Peyer's patch (tissue), 4 donors: ENCODE measurements at regions not wholly inside any gene's neighbourhood (a gene's known extent, or its start where the extent isn't known, plus 50 kb on each side); places are given as distances from the start of the nearest gene placed in this dataset.

Source experiments
- CTCF ChIP-seq, 6 experiments: fragments of 450-650 bp in 4 of 6; fragments of 200-600 bp in 2 of 6; sonication (generic) in 1 of 6; IDR thresholded peaks; one replicate each; pipeline ENCODE4 v1.5.1; 2017 to 2019; ENCODE audit warnings: antibody characterized with exemption in 6 of 6, mild to moderate bottlenecking in 3 of 6, moderate library complexity in 1 of 6
- POLR2A ChIP-seq, 2 donors: fragments of 450-650 bp; IDR thresholded peaks; one replicate each; pipeline ENCODE4 v1.5.1; 2017; ENCODE audit warnings: antibody characterized with exemption in 2 of 2, mild to moderate bottlenecking in 2 of 2, moderate library complexity in 2 of 2

DNA sequence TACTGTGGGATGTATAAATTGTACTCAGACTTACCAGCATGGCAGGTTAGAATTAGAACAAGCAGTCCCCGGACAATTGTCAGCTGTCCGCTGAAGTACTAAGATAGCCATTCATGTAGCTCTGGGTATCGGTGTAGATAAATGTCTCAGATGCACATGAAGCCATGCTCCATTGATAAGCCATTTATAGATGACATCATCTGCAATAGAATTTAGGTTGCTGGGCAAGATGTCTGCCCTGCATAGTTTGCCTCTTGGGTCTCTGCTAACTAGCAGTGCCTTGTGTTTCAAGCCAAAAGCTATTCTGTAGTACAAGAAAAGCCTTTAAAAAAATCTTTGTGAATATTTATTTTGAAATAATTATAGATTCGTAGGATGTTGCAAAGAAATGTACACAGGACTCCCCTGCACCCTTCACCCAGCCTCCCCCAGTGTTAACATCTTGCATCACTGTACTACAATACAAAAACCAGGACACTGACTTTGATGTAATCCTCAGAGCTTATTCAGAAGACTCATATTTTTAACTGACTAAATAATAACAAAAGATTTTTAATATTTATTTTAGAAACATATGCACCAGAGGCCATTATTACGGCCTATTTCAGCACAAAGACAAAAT, 220.6 kb upstream of the THRB start:
- TF ChIP-seq CTCF (IDR thresholded peaks at IDR 0.05): no peak
- no peak for TF ChIP-seq POLR2A (IDR thresholded peaks at IDR 0.05)
